GM21447 (cell line): ENCODE measurements at regions not wholly inside any gene's neighbourhood (a gene's known extent, or its start where the extent isn't known, plus 50 kb on each side); places are given as distances from the start of the nearest gene placed in this dataset.

Experiments used
- ATAC-seq: cut with Tn5 transposase; IDR thresholded peaks from one replicate; pipeline ENCODE4 v1.9.1; 2021; ENCODE audit not compliant: unreplicated experiment

GRCh38 chr2:19785447-19785846 lies 116.3 kb downstream of the TTC32 start:
- no peak for ATAC-seq

- ATAC-seq: no peak
Measured at GRCh38 chr2:19784456-19784855, 117.3 kb downstream of the TTC32 start.

- ATAC-seq: no peak
Measured at GRCh38 chr2:19783935-19784334, 117.8 kb downstream of the TTC32 start.

GRCh38 chr2:19776941-19777514 lies 124.8 kb downstream of the TTC32 start:
- no peak for ATAC-seq

- ATAC-seq: no peak
Measured at GRCh38 chr2:19775838-19776237, 125.9 kb downstream of the TTC32 start.

GRCh38 chr2:19775315-19775714 lies 126.5 kb downstream of the TTC32 start:
- no peak for ATAC-seq

- no peak for ATAC-seq
Measured at GRCh38 chr2:19774805-19775176, 127.0 kb downstream of the TTC32 start.

- ATAC-seq: no peak
Measured at GRCh38 chr2:19772981-19773380, 128.8 kb downstream of the TTC32 start.

GRCh38 chr2:19769513-19769912 lies 132.3 kb downstream of the TTC32 start:
- no peak for ATAC-seq

- ATAC-seq: no peak
Measured at GRCh38 chr2:19767899-19768298, 133.9 kb downstream of the TTC32 start.

- no peak for ATAC-seq
Measured at GRCh38 chr2:19764998-19765397, 136.8 kb downstream of the TTC32 start.

GRCh38 chr2:19763731-19764130 lies 138.1 kb downstream of the TTC32 start:
- ATAC-seq: no peak

- no peak for ATAC-seq
Measured at GRCh38 chr2:19762959-19763605, 138.7 kb downstream of the TTC32 start.

GRCh38 chr2:19762142-19762541 lies 139.6 kb downstream of the TTC32 start:
- no peak for ATAC-seq

- no peak for ATAC-seq
Measured at GRCh38 chr2:19759880-19760279, 141.9 kb downstream of the TTC32 start.

GRCh38 chr2:19758658-19759057 lies 143.1 kb downstream of the TTC32 start:
- ATAC-seq: no peak

- ATAC-seq: no peak
Measured at GRCh38 chr2:19757586-19757985, 144.2 kb downstream of the TTC32 start.

- ATAC-seq: no peak
Measured at GRCh38 chr2:19754907-19755306, 146.9 kb downstream of the TTC32 start.

GRCh38 chr2:19753818-19754217 lies 148.0 kb downstream of the TTC32 start:
- ATAC-seq: no peak

- ATAC-seq: no peak
Measured at GRCh38 chr2:19753314-19753713, 148.5 kb downstream of the TTC32 start.

- no peak for ATAC-seq
Measured at GRCh38 chr2:19752500-19752899, 149.3 kb downstream of the TTC32 start.

GRCh38 chr2:19751631-19752030 lies 150.2 kb downstream of the TTC32 start:
- no peak for ATAC-seq

GRCh38 chr2:19750136-19750535 lies 151.6 kb downstream of the TTC32 start:
- no peak for ATAC-seq
